GM19397 (cell line): ENCODE measurements at regions not wholly inside any gene's neighbourhood (a gene's known extent, or its start where the extent isn't known, plus 50 kb on each side); places are given as distances from the start of the nearest gene placed in this dataset.

Experiments
- ATAC-seq: cut with Tn5 transposase; IDR thresholded peaks from one replicate; pipeline ENCODE4 v1.9.1; 2021; ENCODE audit warnings: mild to moderate bottlenecking, moderate library complexity; ENCODE audit not compliant: unreplicated experiment

DNA sequence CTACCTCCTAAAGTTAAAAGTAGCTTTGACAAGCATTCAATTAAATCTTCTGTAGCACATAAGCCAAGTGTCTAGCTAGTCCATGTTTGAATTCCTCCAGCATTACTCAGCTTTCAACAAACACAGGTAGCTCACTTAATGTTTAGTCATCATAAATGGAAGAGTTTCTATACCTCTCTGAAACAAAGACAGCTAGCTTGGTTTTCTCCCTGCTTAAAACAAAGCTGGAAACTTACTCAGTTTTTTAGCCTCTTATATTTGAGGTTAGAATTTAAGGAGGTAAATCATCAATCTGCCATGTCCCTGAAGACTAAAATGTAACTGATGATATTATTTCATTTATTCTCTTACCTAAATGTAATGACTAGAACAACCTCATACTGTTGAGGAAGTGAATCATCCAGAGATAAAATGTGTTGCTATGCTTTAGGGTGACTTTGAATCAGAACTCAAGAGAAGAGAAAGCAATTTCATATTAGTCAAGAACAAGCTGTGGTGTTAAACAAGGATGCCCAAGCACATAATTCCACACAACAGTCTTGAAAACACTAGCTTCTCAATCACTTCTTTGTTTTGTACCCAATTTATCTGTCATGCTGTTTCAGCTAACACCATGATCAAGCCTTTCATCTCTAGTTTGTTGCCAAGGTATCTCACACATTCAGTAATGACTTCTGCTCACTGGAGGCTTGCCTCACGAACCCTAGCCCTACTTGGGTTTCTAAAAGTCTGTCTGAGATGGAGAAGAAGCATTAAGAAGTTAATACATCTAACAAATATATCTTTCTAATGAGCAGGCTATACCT is 251.9 kb downstream of the EPM2A start:
- ATAC-seq, result no peak

DNA sequence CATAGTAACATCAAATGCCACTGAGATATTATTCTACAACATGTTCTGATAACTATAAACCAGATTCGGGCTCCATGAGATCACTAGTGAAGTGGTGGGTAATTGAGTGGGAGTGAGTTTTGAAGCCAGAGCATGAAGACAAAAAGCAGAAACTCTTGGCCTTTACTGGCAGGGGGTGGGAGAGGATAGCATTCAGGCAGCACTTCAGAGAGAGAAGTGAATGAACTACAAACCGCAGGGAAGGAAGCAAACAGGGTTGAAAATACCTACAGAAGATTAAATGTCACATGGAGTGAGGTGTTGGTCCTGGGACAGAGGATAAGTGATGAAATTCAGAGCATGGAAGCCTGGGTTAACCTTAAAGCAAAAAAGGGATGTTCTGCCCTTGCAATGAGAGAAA is 250.0 kb downstream of the EPM2A start:
- no peak for ATAC-seq

DNA sequence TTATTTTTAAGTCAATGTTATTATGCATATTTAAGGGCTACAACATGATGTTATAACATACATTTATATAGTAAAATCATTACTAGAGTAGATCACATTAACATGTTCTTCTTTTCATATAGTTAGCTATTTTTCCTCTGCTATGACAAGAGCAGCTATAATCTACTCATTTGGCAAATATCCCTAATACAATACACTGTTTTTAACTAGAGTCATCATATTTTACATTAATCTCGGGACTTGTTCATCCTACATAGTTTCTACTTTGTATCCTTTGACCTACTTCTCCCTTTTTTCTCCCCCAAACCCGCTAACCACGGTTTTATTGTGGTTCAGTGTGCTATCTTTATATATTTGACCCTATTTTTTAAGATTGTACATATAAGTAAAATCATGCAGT is 249.0 kb downstream of the EPM2A start:
- ATAC-seq, result no peak

DNA sequence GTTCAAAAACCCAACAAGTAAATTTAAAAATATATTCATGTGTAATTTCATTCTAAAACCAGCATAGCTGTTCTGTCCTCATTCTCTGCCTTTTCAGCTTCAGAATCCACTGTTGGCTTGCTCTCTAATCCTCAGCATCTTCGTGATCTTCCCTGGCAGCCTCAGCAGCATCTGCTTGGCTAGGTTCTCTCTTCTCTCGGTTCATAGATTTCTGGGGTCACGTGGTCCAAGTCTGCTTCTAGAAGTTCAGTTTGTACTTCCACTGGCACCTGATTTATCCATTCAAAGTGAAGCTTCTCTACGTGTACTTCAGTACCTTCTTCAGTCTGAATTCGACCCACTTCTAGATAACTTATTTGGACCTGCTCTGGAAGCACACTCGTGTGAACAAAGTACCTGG is 245.7 kb downstream of the EPM2A start:
- no peak for ATAC-seq

DNA sequence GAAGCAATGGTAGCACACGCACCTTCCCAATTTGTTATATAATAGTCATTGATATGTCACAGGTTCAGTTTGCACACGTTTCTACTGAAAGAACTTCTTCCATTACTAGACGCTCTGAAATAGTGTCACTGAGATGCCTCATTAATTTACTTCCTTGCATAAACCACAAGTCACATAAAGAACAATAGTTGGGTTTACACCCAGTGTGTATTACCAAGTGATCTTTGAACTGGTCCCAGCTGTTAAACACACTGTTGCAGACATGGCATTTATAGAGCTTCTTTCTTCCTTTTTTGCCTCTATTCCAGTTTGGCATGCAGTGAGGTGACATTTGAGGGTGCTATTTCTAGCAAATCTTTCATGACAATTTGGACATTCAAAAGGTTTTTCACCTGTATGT is 245.3 kb downstream of the EPM2A start:
- ATAC-seq, result no peak

DNA sequence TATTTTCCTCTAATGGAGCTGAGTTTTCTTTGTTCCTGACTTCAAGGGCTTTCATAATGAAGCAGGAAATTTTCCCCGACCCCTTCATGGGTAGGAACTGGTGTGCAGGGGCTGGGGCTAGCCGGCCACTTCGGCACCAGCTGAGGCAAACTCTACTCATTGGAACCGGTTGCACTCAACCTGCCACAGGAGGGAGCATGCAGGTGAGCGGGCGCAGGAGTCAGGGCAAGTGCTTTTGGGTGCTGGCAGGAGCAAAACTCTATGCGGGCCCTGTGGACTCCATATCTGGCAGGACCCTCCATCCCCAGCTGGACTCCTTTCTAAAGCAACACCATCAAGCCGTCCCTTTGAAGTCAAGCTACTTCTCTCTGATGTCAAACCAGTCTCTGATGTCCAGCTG is 244.2 kb downstream of the EPM2A start:
- no peak for ATAC-seq

DNA sequence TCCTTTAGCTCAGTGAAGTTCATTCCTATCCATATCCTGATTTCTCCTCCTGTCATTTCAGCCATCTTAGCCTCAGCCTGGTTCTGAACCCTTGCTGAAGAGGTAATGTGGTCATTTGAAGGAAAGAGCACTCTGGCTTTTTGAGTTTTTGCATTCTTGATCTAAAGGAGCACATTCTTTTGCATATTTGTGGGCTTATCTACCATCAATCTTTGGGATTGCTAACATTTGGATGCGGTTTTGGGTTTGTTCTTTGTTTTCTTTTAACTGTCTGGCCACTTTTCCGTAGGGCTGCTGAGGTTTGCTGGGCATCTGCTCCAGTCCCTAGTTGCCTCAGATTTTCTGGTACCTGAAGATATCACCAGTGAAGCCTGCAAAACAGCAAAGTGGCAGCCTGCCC is 238.3 kb downstream of the EPM2A start:
- no peak for ATAC-seq

DNA sequence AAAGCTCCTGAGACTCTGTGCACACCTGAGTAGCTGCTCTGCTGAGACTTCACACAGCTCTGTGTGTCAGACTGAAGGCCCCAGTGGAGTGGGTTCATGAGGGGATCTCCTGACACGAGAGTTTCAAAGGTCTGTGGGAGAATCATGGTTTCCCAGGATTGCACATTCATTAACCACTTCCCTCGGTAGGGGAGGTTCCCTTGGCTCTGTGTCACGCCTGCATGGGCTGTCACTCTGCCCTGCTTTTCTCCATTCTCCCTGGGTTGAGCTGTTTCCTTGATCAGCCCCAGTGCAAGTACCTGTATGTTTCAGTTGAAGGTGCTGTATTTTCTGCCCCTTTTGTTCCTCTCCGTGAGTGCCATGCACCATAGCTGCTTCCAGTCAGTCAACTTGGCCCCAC is 236.9 kb downstream of the EPM2A start:
- ATAC-seq, result no peak

DNA sequence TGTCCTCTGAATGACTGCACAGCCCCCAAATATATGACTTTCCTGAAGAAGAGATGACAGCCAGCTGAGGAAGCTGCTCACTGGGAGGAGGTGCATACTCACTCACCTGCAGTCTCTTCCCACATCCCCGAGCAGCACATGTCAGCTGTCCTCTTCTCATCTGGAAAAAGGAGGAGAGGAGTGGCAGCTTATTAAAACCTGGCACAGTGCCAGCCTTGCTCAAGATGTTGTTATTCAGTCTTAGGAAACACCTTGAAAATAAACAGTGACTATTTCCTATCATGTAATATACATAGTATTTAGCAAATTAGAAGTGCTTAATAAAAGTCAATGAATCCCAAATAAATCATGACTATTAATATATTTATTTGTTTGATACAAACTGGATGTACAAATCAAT is 232.9 kb downstream of the EPM2A start:
- no peak for ATAC-seq

DNA sequence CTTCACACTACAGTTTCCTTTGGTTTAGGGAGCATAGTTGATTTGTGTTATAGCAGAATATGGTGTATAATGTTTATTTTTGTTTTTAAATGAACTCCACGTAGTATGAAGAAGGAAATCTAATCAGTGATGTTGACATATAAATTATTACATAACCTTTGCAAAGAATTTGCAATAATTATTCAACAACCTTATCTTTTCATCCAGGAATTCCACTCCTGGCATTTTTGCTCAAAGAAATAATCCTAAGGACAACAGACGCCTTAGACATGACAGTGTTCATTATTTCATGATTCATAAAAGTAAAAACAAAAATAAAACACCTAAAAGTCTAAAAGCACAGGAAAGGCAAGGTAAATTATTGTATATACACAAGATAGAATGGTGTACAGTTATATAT is 229.2 kb downstream of the EPM2A start:
- no peak for ATAC-seq

DNA sequence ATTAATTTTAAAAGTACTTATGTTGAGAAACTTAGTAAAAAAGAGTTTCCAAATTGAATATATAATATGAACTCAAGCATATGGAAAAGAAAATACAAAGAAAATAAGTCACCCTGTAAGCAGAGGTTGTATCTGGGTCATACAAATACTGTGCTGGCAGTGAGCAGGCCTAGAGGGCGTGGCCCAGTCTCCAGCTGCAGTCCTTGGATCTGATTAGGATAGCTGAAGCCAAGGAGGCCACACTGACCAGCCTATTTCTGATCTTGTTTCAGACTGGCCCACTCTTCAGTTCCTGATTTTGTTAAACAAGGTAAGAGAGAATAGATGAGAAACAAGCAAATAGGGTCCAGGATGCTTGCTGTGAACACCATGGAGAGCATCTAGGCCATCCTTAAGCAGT is 228.8 kb downstream of the EPM2A start:
- no peak for ATAC-seq

DNA sequence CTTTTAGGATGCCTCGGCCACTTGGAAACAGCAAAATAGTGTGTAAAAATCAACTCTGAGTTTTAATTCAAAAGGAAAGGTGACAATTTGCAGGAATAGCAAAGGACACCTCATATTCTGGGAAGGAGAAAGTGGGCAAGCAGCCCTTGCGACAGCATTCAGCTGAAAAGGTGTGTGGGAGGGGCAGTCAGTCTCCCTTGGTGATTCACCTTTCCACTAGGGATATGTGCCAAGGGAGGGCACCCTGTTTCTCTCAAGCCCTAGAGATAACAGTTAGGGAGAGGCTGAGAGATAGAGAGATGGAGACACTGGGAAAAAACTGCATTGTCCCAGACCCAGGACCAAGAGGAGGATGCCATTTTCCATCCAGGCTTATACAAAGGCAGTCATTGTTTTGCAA is 228.1 kb downstream of the EPM2A start:
- no peak for ATAC-seq

DNA sequence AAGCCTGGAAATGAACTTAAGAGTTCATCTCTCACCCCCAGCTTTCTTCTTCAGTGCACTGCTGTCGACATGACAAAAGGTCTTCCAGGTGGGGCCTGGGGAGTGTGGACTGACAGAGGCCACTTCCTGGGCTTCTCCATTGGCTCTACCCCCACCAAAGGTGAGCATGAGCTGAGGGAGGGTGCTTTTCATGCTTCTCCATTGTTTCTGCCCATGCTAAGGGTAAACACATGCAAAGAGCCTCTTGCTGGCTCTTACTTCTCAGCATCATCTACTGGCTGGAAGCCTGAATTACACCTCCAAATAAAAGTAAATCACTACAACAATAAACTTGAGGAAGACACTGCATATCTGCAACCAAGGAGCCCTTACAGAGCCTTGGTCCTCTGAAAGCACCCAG is 227.2 kb downstream of the EPM2A start:
- ATAC-seq, result no peak

DNA sequence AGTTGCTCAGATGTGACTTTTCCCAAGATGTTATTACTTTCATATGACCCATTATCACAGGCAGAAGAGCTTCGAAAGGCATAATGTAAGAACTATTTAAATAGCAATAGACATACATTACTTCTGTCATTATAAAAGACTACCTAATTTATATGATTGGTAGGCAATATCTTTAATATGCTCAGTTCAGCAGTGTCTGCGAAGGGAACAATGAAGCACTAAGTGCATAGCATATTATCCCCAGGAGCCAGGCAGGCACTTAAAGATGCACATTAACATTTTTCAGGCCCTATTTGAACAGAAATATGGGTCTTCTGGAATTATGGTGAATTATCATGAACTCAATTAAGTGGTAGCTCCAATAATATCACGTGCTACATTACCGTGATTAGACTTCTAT is 217.8 kb downstream of the EPM2A start:
- no peak for ATAC-seq

DNA sequence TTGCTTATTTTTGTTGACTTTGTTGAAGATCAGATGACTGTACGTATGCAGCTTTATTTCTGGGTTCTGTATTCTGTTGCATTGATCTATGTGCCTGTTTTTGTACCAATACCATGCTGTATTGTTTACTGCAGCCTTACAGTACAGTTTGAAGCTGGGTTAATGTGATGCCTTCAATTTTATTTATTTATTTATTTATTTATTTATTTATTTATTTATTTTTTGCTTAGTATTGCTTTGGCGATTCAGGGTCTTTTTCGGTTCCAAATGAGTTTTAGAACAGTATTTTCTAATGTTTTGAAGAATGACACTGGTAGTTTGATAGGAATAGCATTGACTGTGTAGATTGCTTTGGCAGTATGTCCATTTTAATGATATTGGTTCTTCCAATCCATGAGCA is 210.3 kb downstream of the EPM2A start:
- ATAC-seq, result no peak

DNA sequence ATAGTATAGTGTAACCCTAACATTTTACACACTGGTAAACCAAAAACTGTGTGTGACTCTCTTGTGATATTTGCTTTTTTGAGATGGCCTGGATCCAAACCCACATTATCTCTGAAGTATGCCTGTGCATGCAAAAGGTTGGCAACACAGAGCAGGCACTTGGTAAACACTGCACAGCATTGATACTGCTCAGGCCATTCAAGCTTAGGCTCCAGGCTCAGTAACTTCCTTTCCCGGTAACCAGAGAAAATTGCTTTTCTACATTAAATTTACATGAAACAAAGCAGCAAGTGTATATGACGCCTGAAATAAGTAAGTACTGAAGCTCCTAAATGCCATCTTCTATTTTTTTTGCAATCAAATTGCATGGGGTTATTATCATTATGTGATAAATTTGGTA is 205.7 kb downstream of the EPM2A start:
- ATAC-seq, result no peak

DNA sequence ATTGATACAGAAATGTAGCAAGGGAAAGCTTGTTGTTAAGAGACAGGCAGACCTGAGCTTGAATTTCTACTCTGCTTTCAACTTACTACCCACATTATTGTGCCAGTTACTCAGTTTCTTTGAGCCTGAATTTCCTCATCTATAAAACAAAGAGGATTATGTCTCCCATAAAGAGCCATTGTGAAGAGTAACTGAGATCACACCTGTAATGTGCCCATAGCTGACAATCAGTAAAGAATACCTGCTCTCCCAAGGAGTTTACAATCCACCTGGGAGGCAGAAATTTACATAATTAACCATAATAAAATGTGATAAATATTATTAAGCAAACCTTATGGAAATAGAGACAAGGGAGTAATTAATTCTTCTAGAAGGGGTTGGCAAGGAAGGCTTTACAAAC is 204.9 kb downstream of the EPM2A start:
- no peak for ATAC-seq

DNA sequence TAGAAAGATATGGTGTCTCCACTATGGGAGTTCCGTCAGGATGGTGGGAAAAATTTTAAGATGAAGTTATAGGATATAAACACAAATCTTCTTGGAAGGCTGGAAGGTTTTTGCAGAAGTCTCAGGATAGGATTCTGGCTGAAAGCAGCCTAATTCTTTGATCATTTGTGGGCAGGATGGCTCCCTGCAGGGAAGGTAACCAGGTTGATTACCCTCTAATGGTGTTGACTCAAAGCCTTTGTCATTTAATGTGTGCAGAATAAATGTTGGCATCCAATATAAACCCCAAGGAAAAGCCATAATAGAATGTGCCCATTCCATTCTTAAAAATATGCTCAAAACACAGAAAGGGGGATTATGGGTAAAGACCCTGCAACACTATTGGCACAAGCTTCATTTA is 204.3 kb downstream of the EPM2A start:
- ATAC-seq, result no peak

DNA sequence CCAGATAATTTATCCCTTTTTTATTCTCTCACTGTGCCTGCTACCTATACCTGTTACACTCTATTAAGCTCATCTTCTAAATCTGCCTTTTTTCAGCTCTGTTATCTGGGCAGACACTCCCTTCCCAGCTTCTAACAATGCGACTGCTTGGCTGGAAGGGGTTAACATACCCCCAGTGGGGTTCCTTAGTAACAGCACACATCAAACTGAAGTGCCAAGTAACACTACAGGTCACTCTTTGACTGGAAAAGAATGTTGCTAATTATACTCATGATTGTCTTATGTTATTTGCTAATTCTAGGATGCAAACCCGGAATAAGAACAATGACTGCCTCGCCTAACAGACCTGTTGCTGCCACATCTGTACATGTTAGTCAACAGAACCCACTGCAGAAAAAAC is 203.5 kb downstream of the EPM2A start:
- no peak for ATAC-seq

DNA sequence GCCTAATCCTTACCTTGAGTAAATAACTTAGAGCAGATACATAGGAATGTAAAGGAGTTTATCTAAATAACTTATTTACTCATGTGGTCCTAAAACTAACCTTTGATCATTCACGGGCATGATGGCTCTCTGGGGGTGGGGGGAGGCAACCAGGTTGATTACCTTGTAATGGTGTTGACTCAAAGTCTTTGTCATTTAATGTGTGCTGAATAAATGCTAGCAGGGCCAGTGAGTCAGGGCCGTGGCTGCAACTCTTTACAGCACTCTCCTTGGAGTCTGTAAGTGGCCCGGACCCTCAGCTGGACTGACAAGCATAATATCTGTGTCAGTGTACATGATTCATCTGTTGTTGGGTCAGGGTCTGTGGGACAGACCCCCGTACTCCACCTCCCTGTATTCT is 203.0 kb downstream of the EPM2A start:
- ATAC-seq, result no peak

DNA sequence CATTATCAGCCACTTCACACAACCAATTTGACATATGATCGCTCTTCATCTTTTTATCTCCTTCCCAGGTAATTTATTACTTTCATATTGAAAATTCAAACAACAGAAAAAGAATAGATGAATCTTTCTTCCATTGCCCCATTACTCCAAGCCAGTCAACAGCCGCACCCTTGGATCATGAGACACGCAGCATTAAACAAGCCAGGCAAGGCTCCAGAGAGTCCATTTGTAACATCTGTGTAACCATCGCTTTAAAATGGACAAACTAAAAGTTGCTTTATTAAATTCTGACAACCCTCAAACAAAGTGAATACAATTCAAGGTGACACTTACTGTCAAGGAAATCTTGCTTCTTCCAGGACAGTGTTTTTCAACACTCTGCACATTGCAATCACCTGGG is 200.3 kb downstream of the EPM2A start:
- ATAC-seq, result no peak

DNA sequence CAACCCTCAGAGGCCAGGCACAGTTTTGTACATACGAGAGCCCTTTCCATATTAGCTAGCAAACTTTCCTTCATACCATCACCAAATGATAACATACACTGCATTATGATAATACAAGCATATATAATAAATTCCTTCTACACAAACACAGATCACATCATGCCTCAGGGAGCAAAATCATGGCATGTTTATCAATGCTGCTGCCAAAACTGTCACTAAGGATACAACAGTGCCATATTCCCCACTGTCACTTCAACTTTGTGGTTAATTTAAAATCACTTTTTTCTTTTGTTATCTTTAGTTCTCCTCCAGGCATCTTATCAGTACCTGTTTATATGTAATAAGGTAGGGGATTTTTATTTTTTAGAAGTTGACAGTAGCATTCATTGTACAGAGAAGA is 196.3 kb downstream of the EPM2A start:
- ATAC-seq, result no peak

DNA sequence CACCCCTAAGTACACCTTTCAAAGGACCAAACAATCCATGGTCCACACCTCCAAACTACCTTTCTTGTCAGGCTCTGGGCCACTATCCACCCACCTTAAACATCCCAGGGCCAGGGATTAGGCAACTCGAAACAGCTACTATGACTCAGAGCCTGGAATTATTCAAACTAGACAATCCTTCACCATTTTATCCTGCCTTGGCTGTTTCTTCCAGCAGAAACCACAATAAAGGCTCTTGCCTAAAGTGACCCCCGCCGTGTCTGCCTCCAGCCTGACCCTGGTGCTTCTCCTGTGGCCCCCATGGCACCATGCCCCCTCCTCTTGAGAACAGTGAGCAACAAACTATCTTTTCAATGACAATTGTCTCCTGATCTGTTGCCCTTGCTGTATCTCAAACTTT is 195.5 kb downstream of the EPM2A start:
- ATAC-seq, result no peak
